GM19395 (cell line): ENCODE measurements at regions not wholly inside any gene's neighbourhood (a gene's known extent, or its start where the extent isn't known, plus 50 kb on each side); places are given as distances from the start of the nearest gene placed in this dataset.
"Not testable (repeated sequence)": the region's sequence is repeated elsewhere in the genome, so short reads cannot be mapped to it uniquely, and the experiment has no call there.

Source experiments
- ATAC-seq: cut with Tn5 transposase; IDR thresholded peaks from one replicate; pipeline ENCODE4 v1.9.1; 2021; ENCODE audit warnings: mild to moderate bottlenecking, moderate library complexity; ENCODE audit not compliant: unreplicated experiment

DNA sequence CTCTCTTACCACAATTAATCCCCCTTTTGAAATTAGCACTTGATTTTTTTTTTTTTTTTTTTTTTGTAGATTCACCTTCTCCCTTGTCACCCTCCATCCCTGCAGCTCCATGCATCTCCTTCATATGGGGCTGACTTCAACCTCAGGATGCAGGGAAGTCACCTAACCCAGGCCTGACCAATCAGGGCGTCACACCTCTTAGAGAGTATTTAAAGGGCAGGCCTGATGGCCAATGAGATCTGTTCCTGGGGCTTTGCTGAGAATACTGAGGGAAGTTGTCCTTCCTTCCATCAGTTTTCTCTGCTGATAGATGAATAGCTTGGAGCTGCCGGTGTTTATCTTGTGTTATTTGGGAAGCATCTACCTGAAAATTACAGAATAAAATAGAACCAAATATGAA is 1104.7 kb upstream of the TMEM132C start:
- ATAC-seq = no peak

DNA sequence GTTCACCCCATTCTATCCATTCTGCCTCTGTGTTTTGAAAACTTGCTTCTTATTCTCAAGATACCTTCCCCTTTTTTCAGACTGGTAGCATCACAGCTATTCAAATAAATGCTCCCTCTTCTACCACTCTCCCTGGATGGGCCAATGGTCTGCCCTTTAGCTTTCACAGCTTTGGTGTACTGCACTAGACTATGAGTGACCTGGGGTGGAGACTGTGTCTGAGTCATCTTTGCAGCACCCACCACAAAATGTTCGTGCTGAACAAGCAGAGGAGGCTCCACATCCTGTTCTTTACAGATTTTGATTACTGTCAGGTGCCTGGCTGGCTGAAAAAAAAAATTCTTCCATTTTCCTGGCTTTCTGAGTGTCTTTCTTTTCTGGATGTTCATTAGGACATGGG is 1104.1 kb upstream of the TMEM132C start:
- ATAC-seq = peak; percentile 85

DNA sequence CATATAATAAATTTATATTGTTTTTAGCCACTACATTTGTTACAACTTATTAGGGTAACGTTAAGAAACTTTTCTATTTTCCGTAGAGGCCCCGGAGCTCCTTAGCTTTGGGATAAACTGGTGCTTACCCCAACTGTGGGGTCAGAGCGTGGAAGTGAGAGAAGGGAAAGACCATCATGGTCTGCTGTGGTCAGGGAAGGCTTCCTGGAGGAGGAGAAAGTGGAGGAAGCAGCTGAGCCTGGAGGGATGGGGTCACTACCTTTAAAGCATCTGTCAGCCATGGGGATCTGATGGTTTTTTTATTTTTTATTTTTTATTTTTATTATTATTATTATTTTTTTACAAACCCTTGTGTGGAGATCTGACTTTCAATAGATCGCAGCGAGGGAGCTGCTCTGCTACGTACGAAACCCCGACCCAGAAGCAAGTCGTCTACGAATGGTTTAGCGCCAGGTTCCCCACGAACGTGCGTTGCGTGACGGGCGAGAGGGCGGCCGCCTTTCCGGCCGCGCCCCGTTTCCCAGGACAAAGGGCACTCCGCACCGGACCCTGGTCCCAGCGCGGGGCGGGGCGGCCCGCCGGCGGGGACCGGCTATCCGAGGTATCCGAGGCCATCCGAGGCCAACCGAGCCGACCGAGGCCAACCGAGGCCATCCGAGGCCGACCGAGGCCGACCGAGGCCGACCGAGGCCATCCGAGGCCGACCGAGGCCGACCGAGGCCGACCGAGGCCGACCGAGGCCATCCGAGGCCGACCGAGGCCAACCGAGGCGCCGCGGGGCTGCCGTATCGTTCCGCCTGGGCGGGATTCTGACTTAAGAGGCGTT is 1101.2 kb upstream of the TMEM132C start:
- ATAC-seq = peak; percentile 50

DNA sequence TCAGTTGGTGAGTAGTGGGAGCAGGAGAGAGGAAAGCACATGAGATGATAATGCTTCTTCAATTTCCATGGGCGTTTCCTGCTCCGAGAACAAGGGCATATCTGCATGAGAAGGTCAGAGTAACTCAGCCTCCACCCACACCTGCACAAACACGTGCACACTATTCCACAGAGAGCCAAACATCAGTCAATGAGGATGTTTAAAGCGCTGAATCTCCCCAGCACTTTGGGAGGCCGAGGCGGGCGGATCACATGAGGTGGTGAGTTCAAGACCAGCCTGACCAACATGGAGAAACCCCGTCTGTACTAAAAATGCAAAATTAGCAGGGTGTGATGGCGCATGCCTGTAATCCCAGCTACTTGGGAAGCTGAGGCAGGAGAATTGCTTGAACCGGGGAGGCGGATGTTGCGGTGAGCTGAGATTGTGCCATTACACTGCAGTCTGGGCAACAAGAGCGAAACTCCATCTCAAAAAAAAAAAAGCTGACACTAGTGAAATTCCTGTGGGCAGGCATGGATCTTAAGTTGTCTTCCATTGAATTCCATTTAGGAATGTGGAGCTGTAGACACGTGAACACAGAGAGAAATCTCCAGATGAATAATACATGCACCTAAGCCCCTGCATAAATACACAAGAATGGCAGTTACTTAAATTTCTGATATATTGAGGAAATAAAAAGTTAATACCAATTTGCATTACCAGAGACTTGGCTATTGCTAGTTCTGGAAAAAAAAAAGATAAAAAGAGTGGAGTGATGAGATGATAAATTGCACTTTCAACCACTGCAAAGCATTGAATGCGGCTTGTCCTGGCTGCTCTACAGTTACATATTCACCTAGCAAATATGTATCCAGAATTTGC is 1097.4 kb upstream of the TMEM132C start:
- no peak for ATAC-seq

DNA sequence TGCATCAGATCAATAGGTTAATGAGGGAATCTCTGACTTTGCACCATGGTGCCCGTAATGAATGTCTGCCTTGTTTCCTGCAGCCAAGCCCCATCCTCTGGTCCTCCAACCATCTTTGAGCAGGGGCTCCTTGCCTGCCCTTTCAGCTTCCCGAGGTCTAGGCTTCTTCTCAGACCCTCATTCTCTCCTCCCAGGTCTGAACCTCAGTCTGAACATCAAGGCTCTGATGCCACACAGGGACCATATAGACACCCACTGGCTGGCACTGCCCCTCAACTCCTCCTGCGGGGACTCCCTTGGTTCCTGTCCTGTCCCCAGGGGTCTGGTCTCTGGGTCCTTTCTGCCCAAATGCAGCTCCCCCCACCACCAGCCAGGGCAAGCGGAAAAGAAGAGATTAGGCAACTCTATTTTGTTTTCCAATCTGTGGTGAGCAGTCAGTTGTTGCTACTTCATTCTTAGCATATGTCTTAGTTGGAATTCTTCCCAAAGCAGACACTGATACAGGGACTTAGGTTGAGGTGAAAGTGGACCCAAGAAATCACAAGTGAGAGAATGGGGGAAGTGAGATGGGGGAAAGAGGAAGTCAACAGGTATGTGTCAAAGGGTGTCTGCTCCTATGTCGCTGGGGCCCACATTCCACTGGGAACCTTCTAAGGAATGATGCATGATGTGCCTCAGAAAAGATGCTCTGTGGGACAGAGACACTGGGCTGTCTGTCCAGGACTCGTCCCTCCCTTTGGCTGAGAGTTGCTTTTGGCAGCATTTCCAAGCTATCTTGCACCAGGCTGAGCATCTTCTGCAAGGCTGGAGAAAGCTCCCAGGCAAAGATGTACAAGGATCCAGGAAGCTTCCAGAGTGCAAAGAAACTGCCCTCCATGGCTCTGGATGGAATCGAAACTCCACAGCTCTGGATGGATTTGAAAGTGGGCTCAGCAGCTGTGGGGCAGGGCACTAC is 1096.5 kb upstream of the TMEM132C start:
- no peak for ATAC-seq

DNA sequence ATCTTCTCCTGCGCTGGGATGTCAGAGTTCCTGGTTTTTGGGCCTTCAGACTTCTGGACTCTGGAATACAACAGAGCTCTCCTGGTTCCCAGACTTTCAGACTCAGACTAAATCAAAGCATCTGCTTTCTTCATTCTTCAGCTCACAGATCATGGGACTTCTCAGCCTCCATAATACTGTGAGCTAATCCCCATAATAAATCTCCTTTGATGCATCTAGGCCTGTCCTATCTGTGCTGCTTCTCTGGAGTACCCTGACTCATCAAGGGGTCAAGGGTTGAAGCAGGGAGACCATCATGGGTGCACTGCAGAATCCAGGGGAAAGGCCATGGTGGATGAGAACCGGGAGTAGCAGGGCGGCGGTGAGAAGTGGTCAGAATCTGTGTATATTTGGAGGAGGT is 1094.1 kb upstream of the TMEM132C start:
- no peak for ATAC-seq

DNA sequence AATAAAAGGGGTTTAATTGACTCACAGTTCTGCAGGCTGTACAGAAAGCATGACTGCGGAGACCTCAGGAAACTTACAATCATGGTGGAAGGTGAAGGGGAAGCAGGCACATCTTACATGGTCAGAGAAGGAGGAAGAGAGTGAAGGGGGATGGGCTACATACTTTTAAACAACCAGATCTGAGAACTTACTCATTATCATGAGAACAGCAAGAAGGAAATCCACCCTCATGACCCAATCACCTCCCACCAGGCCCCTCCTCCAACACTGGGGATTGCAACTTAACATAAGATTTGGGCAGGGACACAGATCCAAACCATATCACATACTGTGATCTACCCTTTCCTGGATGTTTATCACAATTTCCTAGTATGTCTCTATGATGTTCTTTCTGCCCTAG is 1093.0 kb upstream of the TMEM132C start:
- not testable (repeated sequence) for ATAC-seq

DNA sequence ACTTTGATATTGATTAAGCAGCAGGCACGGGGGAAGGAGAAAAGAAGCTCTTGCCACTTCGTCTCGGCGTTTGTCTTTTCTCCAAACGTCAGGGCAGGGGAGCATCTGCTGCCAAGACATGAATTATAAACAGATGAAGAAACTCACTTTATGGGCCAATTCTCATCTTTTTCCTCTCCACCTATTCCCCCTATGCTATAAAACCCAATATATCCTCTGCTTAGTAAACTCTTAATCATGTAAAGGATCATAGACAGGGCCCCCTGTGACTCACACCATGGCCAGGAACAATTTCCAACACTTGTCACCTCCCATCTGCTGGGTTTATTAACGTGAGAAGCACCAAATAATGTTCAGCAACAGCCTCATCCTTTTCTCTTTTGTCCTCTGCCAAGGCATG is 1092.1 kb upstream of the TMEM132C start:
- no peak for ATAC-seq

DNA sequence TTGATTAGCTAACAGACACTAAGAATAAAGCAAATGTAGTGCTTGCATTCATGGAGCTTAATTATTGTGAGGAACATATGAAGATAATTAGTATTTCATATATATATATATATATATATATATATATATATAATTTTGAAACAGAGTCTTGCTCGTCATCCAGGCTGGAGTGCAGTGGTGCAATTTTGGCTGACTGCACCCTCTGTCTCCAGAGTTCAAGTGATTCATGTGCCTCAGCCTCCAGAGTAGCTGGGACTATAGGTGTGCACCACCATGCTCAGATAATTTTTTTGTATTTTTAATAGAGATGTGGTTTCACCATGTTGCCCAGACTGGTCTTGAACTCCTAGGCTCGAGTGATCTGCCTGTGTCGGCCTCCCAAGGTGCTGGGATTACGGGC is 1091.6 kb upstream of the TMEM132C start:
- no peak for ATAC-seq

DNA sequence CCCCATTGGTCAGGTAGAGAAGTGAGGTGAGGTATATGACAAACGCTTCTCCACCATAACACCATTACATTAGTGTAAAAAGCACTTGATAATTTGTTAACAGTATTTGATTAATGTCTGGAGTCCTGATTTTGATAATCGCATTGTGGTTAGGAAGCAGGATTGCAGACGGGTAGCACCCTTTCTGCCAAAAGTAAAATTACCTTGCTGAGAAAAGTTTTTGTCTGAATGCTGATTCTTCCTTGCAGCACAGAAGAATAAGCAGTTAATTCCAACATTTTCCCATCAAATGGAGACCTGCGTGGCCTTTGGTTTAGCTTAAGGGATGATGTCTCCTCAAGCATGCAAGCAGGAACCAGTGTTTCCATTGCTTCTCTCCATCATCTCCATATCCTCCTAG is 1090.2 kb upstream of the TMEM132C start:
- ATAC-seq = no peak

DNA sequence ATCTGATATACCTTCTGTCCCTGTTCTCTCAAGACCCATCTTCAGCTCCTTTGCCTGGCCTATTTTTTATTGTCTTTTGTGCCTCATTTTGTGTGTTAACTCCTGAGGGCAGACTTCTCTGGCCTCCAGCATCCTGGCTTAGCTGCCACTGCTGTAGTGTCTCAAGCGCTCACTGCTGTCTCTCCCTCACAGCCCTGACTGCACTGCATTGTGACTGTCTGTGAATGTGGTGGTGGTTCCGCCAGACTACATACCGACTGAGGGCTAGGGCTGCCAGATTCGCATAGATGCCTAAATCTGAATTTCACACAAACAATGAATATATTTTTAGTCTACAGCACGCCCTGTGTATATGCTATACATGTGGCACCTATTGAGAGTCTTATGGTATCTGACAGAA is 1088.9 kb upstream of the TMEM132C start:
- no peak for ATAC-seq

DNA sequence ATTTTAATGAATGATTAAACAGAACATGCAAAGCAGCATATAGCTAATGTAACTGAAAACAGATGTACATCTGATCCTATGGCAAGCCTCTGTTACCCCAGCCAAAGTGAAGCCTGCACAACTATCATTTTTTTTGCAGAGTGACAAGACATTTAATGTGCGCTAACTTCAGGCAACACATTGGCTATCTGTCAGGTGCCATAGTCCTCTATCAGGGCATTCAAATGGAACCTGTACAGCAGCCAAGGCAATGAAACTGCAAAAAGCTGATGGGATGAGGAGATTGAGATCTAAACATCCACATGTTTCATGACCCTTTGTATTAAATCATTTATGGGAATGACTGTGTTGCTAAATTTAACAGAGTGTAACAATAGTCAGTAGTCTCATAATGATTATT is 1088.5 kb upstream of the TMEM132C start:
- no peak for ATAC-seq

DNA sequence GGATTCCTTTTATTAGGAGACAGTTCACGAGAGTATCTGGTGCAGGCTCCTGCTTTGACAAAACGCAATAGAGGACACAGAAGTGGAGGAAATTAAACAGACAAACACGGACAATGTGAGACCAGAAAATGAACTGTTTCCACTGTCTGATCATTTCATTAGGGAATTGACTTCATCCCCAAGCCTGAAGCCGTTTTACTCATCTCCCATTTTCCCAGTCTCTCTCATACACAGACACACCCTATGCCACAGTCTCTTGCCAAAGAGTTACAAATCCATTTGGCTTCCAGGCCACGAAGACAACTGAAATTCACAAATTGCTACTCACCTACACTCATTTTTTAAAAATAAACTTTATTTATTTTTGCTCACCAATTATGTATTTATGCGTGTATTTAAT is 1087.8 kb upstream of the TMEM132C start:
- ATAC-seq = no peak

DNA sequence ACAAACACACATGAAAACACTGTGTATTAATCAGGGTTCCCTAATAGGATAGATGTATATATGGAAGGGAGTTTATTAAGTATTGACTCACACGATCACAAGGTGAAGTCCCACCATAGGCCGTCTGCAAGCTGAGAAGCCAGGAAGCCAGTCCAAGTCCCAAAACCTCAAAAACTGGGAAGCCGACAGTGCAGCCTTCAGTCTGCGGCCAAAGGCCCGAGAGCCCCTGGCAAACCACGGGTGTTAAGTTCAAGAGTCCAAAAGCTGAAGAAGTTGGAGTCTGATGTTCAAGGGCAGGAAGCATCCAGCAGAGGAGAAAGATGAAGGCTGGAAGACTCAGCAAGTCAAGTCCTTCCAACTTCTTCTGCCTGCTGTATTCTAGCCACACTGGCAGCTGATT is 1085.0 kb upstream of the TMEM132C start:
- ATAC-seq = no peak

DNA sequence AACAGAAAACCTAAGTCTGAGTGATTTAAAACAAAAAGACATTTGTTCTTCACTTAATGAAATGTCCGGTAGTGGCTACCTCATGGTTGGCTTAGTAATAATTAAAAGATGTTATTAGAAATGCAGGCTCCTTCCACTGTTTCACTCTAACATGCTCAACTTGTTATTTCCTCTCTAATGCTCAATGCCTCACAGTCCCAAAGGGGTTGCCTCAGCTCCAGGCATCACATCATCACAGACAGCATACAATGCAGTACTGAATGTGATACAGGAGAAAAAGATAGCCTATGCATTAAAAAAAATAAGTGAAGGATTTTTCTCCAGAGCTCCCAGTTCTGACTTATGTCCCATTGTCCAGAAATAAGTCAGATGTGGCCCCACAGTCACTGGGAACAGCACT is 1077.0 kb upstream of the TMEM132C start:
- no peak for ATAC-seq

DNA sequence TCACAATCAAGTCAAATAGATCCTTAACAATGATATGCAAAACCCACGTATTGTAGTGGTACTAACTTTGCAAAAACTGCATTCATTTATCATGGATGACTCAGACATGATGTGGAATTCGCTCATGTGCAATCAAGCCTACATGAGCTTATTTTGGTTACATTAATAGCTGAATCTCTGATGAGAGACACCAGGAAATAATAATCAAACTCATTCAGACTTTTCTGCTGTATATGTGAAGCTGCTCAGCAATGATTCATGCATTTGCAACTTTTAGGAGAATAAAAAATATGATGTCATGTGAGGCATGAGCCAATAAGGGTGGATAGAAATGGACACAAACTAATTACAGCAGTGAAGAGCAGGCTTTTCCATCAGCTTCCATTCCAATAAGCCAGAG is 1075.8 kb upstream of the TMEM132C start:
- ATAC-seq = no peak

DNA sequence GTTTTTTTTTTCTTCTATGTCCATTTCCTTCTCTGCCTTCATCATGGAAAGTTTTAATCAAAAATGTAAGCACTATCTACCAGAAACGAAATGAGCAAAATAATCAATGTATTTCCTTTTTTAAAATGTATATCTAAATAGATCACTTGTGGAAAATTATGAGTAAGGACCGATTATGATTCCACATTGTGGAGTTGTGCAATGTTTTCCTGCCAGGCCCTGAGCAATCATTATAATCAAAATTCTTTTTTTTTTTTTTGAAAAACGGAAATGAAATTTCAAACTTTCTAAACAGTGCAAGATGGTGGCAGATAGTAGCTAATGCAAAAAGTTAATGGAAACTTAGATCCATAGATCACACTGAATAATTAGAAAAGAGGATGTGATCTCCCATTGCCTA is 1074.6 kb upstream of the TMEM132C start:
- ATAC-seq = no peak

DNA sequence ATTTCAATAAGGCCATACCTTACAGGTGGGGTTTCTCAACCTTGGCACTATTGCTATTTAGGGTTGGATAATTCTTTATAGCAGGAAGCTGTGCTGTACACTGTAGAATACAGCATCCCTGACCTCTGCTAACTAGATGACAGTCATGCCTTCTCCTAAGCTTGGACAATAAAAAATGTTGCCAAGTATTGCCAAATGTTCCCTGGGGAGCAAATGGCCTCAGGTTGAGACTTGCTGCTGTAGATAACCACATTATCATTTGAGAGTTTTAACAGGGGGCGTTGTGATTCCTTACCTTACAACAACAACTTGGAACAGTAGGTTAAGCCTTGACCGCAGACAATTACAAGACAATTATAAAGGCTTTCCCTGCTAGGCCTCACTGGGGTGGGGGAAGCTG is 1073.6 kb upstream of the TMEM132C start:
- no peak for ATAC-seq

DNA sequence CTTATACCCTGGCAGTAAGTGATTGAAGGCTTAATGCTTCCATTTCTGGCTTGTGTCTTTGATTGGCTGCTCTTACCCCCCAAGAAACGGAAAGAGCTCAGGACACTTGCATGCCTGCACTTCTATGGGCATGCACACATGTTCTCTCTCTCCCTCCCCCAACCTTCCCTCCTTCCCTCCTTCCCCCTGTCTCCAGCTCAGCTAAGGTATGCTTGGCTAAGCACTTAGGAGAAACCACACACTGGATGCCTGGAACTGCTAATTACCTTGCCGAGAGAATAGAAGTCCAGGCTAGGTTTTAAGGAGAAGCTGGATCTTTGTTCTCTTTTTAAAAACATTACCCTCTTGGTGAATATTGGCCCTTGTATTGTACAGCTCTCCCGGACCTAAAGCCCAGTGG is 1072.8 kb upstream of the TMEM132C start:
- ATAC-seq = no peak

DNA sequence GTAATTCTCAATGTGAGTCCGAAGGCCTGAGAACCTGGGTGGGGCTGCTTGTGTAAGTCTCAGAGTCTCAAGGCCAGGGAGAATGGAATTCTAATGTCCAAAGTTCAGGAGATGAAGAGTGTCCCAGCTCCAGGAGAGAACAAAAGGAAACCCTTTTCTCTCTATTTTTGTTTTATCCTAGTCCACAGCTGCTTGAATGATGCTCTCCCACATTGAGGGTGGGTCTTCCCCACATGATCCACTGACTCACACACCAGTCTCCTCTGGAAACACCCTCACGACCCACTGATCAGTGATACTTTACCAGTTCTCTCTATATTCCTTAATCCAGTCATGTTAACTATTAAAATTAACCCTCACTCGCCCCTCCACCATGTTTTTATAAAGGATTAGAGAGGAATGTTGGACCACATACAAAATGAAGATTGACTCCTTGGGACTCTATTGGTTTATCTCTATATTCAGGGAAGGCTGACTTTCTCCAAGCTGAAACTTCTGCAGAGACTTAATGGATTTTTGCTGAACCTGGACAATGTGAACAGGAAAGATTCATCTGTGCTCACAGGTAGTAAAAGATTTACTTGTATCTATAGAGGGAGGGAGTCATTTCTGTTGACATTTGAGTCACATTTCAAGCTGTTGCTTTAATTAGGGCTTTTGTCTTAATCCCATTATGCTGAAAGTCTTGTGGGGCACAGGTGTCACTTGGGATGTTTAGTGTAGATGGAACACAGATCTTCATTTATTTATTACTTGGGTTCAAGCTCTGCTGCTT is 1061.0 kb upstream of the TMEM132C start:
- no peak for ATAC-seq
